ENCODE measurements at regions not wholly inside any gene's neighbourhood (a gene's known extent, or its start where the extent isn't known, plus 50 kb on each side); places are given as distances from the start of the nearest gene placed in this dataset.

GRCh38 chr14:58707949-58708348, 70.2 kb downstream of the DACT1 start:
- H3K27me3 ChIP-seq (ENCODE audit: control insufficient read depth in 1 of 2, insufficient read depth in 2 of 2, low read length in 2 of 2), result no peaks in the 10 kb centered on the region; a peak in 1 of 5 replicates
- no TSS peak for BruUV-seq (replicated peaks)
- POLR2A ChIA-PET, result no interaction called here
- H3K79me2 ChIP-seq (ENCODE audit: insufficient read depth, low read length), result no peaks in the 10 kb centered on the region
- H3K9ac ChIP-seq (ENCODE audit: insufficient read depth, low read depth, low read length), result no peak overlapping the region
- 0% methylated on average over 1 of the region's 1 CpG for WGBS (ENCODE audit: low lambda C conversion rate)
- TF ChIP-seq LCORL (IDR thresholded peaks at IDR 0.05) (no peak), LCORL (CRISPR knock-in tag; IDR thresholded peaks at IDR 0.05) (no peak), SRF (IDR thresholded peaks at IDR 0.05; ENCODE audit: low read depth, low read length) (no peak), ZNF841 (CRISPR knock-in tag; IDR thresholded peaks at IDR 0.05; ENCODE audit: borderline replicate concordance) (no peak), HCFC1 (IDR thresholded peaks at IDR 0.05; ENCODE audit: low read depth, low read length) (no peak), POGK (CRISPR knock-in tag; conservative IDR thresholded peaks at IDR 0.05) (no peak), ZBTB7B (CRISPR knock-in tag; IDR thresholded peaks at IDR 0.05) (no peak), RBFOX2 (IDR thresholded peaks at IDR 0.05; ENCODE audit: low read depth, low read length) (no peak), MXD1 (CRISPR knock-in tag; IDR thresholded peaks at IDR 0.05) (no peak), ZNF780A (CRISPR knock-in tag; IDR thresholded peaks at IDR 0.05) (no peak)
- TF ChIP-seq, protein P1, sequence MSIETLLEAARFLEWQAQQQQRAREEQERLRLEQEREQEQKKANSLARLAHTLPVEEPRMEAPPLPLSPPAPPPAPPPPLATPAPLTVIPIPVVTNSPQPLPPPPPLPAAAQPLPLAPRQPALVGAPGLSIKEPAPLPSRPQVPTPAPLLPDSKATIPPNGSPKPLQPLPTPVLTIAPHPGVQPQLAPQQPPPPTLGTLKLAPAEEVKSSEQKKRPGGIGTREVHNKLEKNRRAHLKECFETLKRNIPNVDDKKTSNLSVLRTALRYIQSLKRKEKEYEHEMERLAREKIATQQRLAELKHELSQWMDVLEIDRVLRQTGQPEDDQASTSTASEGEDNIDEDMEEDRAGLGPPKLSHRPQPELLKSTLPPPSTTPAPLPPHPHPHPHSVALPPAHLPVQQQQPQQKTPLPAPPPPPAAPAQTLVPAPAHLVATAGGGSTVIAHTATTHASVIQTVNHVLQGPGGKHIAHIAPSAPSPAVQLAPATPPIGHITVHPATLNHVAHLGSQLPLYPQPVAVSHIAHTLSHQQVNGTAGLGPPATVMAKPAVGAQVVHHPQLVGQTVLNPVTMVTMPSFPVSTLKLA (IDR thresholded peaks at IDR 0.05), result no peak
- TF ChIP-seq, protein P2, sequence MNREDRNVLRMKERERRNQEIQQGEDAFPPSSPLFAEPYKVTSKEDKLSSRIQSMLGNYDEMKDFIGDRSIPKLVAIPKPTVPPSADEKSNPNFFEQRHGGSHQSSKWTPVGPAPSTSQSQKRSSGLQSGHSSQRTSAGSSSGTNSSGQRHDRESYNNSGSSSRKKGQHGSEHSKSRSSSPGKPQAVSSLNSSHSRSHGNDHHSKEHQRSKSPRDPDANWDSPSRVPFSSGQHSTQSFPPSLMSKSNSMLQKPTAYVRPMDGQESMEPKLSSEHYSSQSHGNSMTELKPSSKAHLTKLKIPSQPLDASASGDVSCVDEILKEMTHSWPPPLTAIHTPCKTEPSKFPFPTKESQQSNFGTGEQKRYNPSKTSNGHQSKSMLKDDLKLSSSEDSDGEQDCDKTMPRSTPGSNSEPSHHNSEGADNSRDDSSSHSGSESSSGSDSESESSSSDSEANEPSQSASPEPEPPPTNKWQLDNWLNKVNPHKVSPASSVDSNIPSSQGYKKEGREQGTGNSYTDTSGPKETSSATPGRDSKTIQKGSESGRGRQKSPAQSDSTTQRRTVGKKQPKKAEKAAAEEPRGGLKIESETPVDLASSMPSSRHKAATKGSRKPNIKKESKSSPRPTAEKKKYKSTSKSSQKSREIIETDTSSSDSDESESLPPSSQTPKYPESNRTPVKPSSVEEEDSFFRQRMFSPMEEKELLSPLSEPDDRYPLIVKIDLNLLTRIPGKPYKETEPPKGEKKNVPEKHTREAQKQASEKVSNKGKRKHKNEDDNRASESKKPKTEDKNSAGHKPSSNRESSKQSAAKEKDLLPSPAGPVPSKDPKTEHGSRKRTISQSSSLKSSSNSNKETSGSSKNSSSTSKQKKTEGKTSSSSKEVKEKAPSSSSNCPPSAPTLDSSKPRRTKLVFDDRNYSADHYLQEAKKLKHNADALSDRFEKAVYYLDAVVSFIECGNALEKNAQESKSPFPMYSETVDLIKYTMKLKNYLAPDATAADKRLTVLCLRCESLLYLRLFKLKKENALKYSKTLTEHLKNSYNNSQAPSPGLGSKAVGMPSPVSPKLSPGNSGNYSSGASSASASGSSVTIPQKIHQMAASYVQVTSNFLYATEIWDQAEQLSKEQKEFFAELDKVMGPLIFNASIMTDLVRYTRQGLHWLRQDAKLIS (CRISPR knock-in tag; IDR thresholded peaks at IDR 0.05), result no peak
- no peak for DNase-seq (ENCODE audit: low spot score)
- no peaks in the 10 kb centered on the region for H3K9me3 ChIP-seq (ENCODE audit: low read length)
- no peak overlapping the region for H3K4me2 ChIP-seq (ENCODE audit: low read depth, low read length)
- no peak overlapping the region for H3K27ac ChIP-seq (ENCODE audit: extremely low read length, insufficient read depth, low read length)
- no peaks in the 10 kb centered on the region for H3K4me1 ChIP-seq (ENCODE audit: insufficient read depth, low read length)
- CTCF ChIA-PET (ENCODE audit: low intra/inter-chr PET ratio, low total read pairs), result no interaction called here
- in situ Hi-C loops (cut with HindIII; ENCODE audit: extremely low pct_ligation_motif_present, low pct_unique_long_range_greater_than_20kb) (no loop called here), intact Hi-C loops (cut with micrococcal nuclease; ENCODE audit: unreplicated experiment) (no loop called here)
- no peak for ATAC-seq
- H4K20me1 ChIP-seq (ENCODE audit: insufficient read depth, low read length), result no peaks in the 10 kb centered on the region
- no peak for FAIRE-seq
- H2AFZ ChIP-seq (ENCODE audit: low read length), result no peak overlapping the region
- H3K36me3 ChIP-seq (replicated peaks in 1 of 2; ENCODE audit: control insufficient read depth in 1 of 2, insufficient read depth in 2 of 2, low read length in 2 of 2), result no peaks in the 10 kb centered on the region
- no peak overlapping the region for H3K4me3 ChIP-seq (replicated peaks in 1 of 3; ENCODE audit: insufficient read depth in 1 of 3, low read depth in 2 of 3, low read length in 3 of 3)

Measured in HepG2 (cell line).